SU-DHL-6 (cell line): ENCODE measurements at regions not wholly inside any gene's neighbourhood (a gene's known extent, or its start where the extent isn't known, plus 50 kb on each side); places are given as distances from the start of the nearest gene placed in this dataset.

ENCODE experiments used
- CTCF ChIP-seq: fragments of 200-600 bp; sonication (generic); IDR thresholded peaks from one replicate; pipeline ENCODE4 v1.5.1; 2017; ENCODE audit warnings: antibody characterized with exemption, mild to moderate bottlenecking, low read length, moderate library complexity; ENCODE audit not compliant: insufficient read depth, poor library complexity, severe bottlenecking
- EZH2phosphoT487 ChIP-seq: fragments of 200-600 bp; sonication (generic), shearing (Covaris generic); conservative IDR thresholded peaks from 2 replicates; pipeline ENCODE4 v1.6.1; 2018; ENCODE audit warnings: mild to moderate bottlenecking, antibody characterized with exemption, low read length, moderate library complexity, mixed read lengths

GRCh38 chr3:31270010-31270409, 262.7 kb upstream of the STT3B start:
- TF ChIP-seq CTCF (no peak), EZH2phosphoT487 (no peak)
